ENCODE measurements at regions not wholly inside any gene's neighbourhood (a gene's known extent, or its start where the extent isn't known, plus 50 kb on each side); places are given as distances from the start of the nearest gene placed in this dataset.

- DNase-seq (ENCODE audit: low read depth): no peak
These were observed 112.2 kb downstream of the TEX26 start for GRCh38 chr13:31044364-31045285.

GRCh38 chr13:31043957-31044356 lies 111.5 kb downstream of the TEX26 start:
- TF ChIP-seq CTCF (conservative IDR thresholded peaks at IDR 0.05; ENCODE audit: low read depth, low read length): peak; percentile 41
- DNase-seq (ENCODE audit: low read depth): no peak

More at GRCh38 chr13:31044364-31045285, 112.2 kb downstream of the TEX26 start:
- peak; percentile 97 for TF ChIP-seq CTCF (conservative IDR thresholded peaks at IDR 0.05; ENCODE audit: low read depth, low read length)
- H3K4me3 ChIP-seq (ENCODE audit: low read depth, low read length): no peak overlapping the region

GRCh38 chr13:31042481-31043165 lies 110.2 kb downstream of the TEX26 start:
- TF ChIP-seq CTCF (conservative IDR thresholded peaks at IDR 0.05; ENCODE audit: low read depth, low read length): no peak
- no peak overlapping the region for H3K4me3 ChIP-seq (ENCODE audit: low read depth, low read length)
- DNase-seq (ENCODE audit: low read depth): no peak

More at GRCh38 chr13:31043957-31044356, 111.5 kb downstream of the TEX26 start:
- H3K4me3 ChIP-seq (ENCODE audit: low read depth, low read length): no peak overlapping the region

- no peak overlapping the region for H3K4me3 ChIP-seq (ENCODE audit: low read depth, low read length)
- TF ChIP-seq CTCF (conservative IDR thresholded peaks at IDR 0.05; ENCODE audit: low read depth, low read length): no peak
- DNase-seq (ENCODE audit: low read depth): no peak
These were observed 109.6 kb downstream of the TEX26 start for GRCh38 chr13:31042049-31042448.

- no peak for TF ChIP-seq CTCF (conservative IDR thresholded peaks at IDR 0.05; ENCODE audit: low read depth, low read length)
These were observed 106.5 kb downstream of the TEX26 start for GRCh38 chr13:31038834-31039552.

GRCh38 chr13:31037874-31038500 lies 105.5 kb downstream of the TEX26 start:
- TF ChIP-seq CTCF (conservative IDR thresholded peaks at IDR 0.05; ENCODE audit: low read depth, low read length): no peak
- DNase-seq (ENCODE audit: low read depth): no peak
- no peak overlapping the region for H3K4me3 ChIP-seq (ENCODE audit: low read depth, low read length)

More at GRCh38 chr13:31038834-31039552, 106.5 kb downstream of the TEX26 start:
- H3K4me3 ChIP-seq (ENCODE audit: low read depth, low read length): no peak overlapping the region
- no peak for DNase-seq (ENCODE audit: low read depth)

Data from epithelial cell of proximal tubule (primary cell).